ENCODE measurements at regions not wholly inside any gene's neighbourhood (a gene's known extent, or its start where the extent isn't known, plus 50 kb on each side); places are given as distances from the start of the nearest gene placed in this dataset.
"Not testable (repeated sequence)": the region's sequence is repeated elsewhere in the genome, so short reads cannot be mapped to it uniquely, and the experiment has no call there.

- CTCF ChIA-PET: no interaction called here
- Histone ChIP-seq H3K27ac (ENCODE audit: low read depth in 1 of 2, low read length in 2 of 2) (no peak overlapping the region), H3K36me3 (ENCODE audit: insufficient read depth, low read length) (no peaks in the 10 kb centered on the region), H3K4me3 (ENCODE audit: low read length) (no peak overlapping the region), H3K9me3 (ENCODE audit: control insufficient read depth in 1 of 2, insufficient read depth in 1 of 2, low read length in 2 of 2) (peaks cover 0 to 7% of the 10 kb centered on the region in 2 experiments), H3K4me1 (ENCODE audit: insufficient read depth, low read length) (no peaks in the 10 kb centered on the region), H3K27me3 (ENCODE audit: control insufficient read depth in 1 of 2, insufficient read depth in 2 of 2, low read length in 2 of 2) (no peaks in the 10 kb centered on the region)
- Mint-ChIP-seq H3K4me3 (no peak overlapping the region), H3K27me3 (no peaks in the 10 kb centered on the region), H3K9me3 (no peaks in the 10 kb centered on the region), H3K4me1 (ENCODE audit: low read depth) (no peaks in the 10 kb centered on the region), H3K36me3 (ENCODE audit: low read depth) (no peaks in the 10 kb centered on the region), H3K27ac (no peak overlapping the region)
- POLR2A ChIA-PET: no interaction called here
- no peak for TF ChIP-seq CTCF (IDR thresholded peaks at IDR 0.05)
- DNase-seq (no peak), ATAC-seq (ENCODE audit: poor library complexity) (no peak)
- intact Hi-C loops (cut with DNase I, micrococcal nuclease): no loop called here
Observed at GRCh38 chr3:62951037-62951613, 75.9 kb upstream of the CADPS start.

- H3K4me3 ChIP-seq (ENCODE audit: low read length); CTCF ChIA-PET; H3K9me3 Mint-ChIP-seq; H3K27me3 Mint-ChIP-seq; H3K27ac Mint-ChIP-seq; H3K36me3 ChIP-seq (ENCODE audit: insufficient read depth, low read length); ATAC-seq (ENCODE audit: poor library complexity); H3K9me3 ChIP-seq (ENCODE audit: control insufficient read depth in 1 of 2, insufficient read depth in 1 of 2, low read length in 2 of 2); H3K27ac ChIP-seq (ENCODE audit: low read depth in 1 of 2, low read length in 2 of 2); H3K4me1 Mint-ChIP-seq (ENCODE audit: low read depth); H3K36me3 Mint-ChIP-seq (ENCODE audit: low read depth); H3K4me1 ChIP-seq (ENCODE audit: insufficient read depth, low read length); intact Hi-C loops (cut with DNase I, micrococcal nuclease); H3K27me3 ChIP-seq (ENCODE audit: control insufficient read depth in 1 of 2, insufficient read depth in 2 of 2, low read length in 2 of 2); DNase-seq; POLR2A ChIA-PET; H3K4me3 Mint-ChIP-seq: not testable (repeated sequence)
Observed at GRCh38 chr3:62951880-62952279, 76.7 kb upstream of the CADPS start.

- Mint-ChIP-seq H3K27me3 (no peaks in the 10 kb centered on the region), H3K4me1 (ENCODE audit: low read depth) (no peaks in the 10 kb centered on the region), H3K36me3 (ENCODE audit: low read depth) (no peaks in the 10 kb centered on the region), H3K27ac (no peak overlapping the region), H3K4me3 (no peak overlapping the region), H3K9me3 (peaks cover 3% of the 10 kb centered on the region)
- Histone ChIP-seq H3K9me3 (ENCODE audit: control insufficient read depth in 1 of 2, insufficient read depth in 1 of 2, low read length in 2 of 2) (peaks cover 0 to 7% of the 10 kb centered on the region in 2 experiments), H3K36me3 (ENCODE audit: insufficient read depth, low read length) (no peaks in the 10 kb centered on the region), H3K27me3 (ENCODE audit: control insufficient read depth in 1 of 2, insufficient read depth in 2 of 2, low read length in 2 of 2) (no peaks in the 10 kb centered on the region), H3K4me1 (ENCODE audit: insufficient read depth, low read length) (no peaks in the 10 kb centered on the region), H3K4me3 (ENCODE audit: low read length) (no peak overlapping the region), H3K27ac (ENCODE audit: low read depth in 1 of 2, low read length in 2 of 2) (no peak overlapping the region)
- intact Hi-C loops (cut with DNase I, micrococcal nuclease): no loop called here
- ChIA-PET POLR2A (no interaction called here), CTCF (no interaction called here)
- no peak for TF ChIP-seq CTCF (IDR thresholded peaks at IDR 0.05)
- no peak for ATAC-seq (ENCODE audit: poor library complexity)
- DNase-seq: no peak
Observed at GRCh38 chr3:62954580-62954979, 79.4 kb upstream of the CADPS start.

GRCh38 chr3:62955126-62955525, 79.9 kb upstream of the CADPS start:
- Histone ChIP-seq H3K27me3 (ENCODE audit: control insufficient read depth in 1 of 2, insufficient read depth in 2 of 2, low read length in 2 of 2) (no peaks in the 10 kb centered on the region), H3K4me3 (ENCODE audit: low read length) (no peak overlapping the region), H3K4me1 (ENCODE audit: insufficient read depth, low read length) (no peaks in the 10 kb centered on the region), H3K36me3 (ENCODE audit: insufficient read depth, low read length) (no peaks in the 10 kb centered on the region), H3K9me3 (ENCODE audit: control insufficient read depth in 1 of 2, insufficient read depth in 1 of 2, low read length in 2 of 2) (peaks cover 0 to 7% of the 10 kb centered on the region in 2 experiments), H3K27ac (ENCODE audit: low read depth in 1 of 2, low read length in 2 of 2) (no peak overlapping the region)
- H3K4me1 Mint-ChIP-seq (ENCODE audit: low read depth): no peaks in the 10 kb centered on the region
- H3K4me3 Mint-ChIP-seq: no peak overlapping the region
- H3K36me3 Mint-ChIP-seq (ENCODE audit: low read depth): no peaks in the 10 kb centered on the region
- H3K9me3 Mint-ChIP-seq: peaks cover 3% of the 10 kb centered on the region
- intact Hi-C loops (cut with DNase I, micrococcal nuclease): no loop called here
- TF ChIP-seq CTCF (IDR thresholded peaks at IDR 0.05): no peak
- no peaks in the 10 kb centered on the region for H3K27me3 Mint-ChIP-seq
- DNase-seq: no peak
- no peak for ATAC-seq (ENCODE audit: poor library complexity)
- H3K27ac Mint-ChIP-seq: no peak overlapping the region
- ChIA-PET POLR2A (no interaction called here), CTCF (no interaction called here)
